IPS-20b (cell line): ENCODE measurements at regions not wholly inside any gene's neighbourhood (a gene's known extent, or its start where the extent isn't known, plus 50 kb on each side); places are given as distances from the start of the nearest gene placed in this dataset.

Source experiments
- H3K27ac ChIP-seq: one replicate; pipeline ENCODE4 v1.5.1; 2013; ENCODE audit warnings: low read length
- H3K27me3 ChIP-seq: 2 replicates; pipeline ENCODE4 v1.6.1; 2013; ENCODE audit warnings: mild to moderate bottlenecking, low read length, inconsistent platforms; ENCODE audit not compliant: insufficient read depth
- H3K36me3 ChIP-seq: 2 replicates; pipeline ENCODE4 v1.6.1; 2013; ENCODE audit warnings: low read depth, mild to moderate bottlenecking, inconsistent platforms, low read length, moderate library complexity; ENCODE audit not compliant: insufficient read depth
- H3K4me1 ChIP-seq: 2 replicates; pipeline ENCODE4 v1.6.1; 2013; ENCODE audit warnings: mild to moderate bottlenecking, control low read depth, inconsistent platforms, low read length, moderate library complexity; ENCODE audit not compliant: insufficient read depth
- H3K4me3 ChIP-seq: 2 replicates; pipeline ENCODE4 v1.5.1; 2013; ENCODE audit warnings: mild to moderate bottlenecking, low read length, inconsistent platforms
- H3K9ac ChIP-seq: 2 replicates; pipeline ENCODE4 v1.6.1; 2013; ENCODE audit warnings: low read depth, mild to moderate bottlenecking, inconsistent platforms, low read length, moderate library complexity
- H3K9me3 ChIP-seq: 2 replicates; pipeline ENCODE4 v1.6.1; 2013; ENCODE audit warnings: mild to moderate bottlenecking, low read depth, low read length, inconsistent platforms; ENCODE audit not compliant: insufficient read depth

DNA sequence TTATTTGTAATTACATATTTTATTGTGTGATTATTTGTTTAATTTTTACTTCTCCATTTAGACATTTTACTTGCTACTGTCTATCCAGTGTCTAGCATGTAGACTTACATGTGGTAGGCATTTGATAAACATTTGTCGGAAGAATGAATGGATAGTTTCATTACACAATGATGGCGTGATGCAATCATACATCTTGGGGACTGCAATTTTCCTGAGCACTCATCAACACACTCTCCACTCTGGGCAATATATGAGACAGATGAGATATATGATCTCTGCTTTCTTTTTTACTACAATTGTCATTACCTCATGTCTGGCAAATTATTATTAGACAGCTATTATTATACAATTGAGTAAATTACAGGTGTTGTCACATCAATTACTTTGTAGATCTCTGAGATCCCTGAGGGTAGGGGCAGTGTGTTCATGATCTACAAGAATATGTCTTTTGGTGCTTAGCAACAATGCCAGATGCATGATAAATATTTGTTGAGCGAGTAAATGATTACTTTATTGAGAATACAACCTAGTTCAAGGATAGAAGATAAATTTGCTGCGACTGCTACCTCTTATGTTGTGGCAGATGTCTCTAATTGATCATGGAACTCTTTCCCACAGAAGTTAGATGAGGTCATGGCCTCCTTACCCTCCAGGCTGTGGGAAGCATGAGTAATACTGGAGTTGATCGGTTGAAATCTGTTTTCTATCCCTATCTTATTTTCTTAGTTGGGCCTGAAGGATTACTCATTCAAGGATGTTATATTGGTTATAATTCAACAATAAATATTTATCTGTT is 416.0 kb downstream of the LRIG3 start:
- Histone ChIP-seq H3K36me3 (no peaks in the 10 kb centered on the region), H3K4me3 (no peak overlapping the region), H3K9me3 (no peaks in the 10 kb centered on the region), H3K9ac (no peak overlapping the region), H3K4me1 (no peaks in the 10 kb centered on the region), H3K27me3 (no peaks in the 10 kb centered on the region), H3K27ac (no peak overlapping the region)

DNA sequence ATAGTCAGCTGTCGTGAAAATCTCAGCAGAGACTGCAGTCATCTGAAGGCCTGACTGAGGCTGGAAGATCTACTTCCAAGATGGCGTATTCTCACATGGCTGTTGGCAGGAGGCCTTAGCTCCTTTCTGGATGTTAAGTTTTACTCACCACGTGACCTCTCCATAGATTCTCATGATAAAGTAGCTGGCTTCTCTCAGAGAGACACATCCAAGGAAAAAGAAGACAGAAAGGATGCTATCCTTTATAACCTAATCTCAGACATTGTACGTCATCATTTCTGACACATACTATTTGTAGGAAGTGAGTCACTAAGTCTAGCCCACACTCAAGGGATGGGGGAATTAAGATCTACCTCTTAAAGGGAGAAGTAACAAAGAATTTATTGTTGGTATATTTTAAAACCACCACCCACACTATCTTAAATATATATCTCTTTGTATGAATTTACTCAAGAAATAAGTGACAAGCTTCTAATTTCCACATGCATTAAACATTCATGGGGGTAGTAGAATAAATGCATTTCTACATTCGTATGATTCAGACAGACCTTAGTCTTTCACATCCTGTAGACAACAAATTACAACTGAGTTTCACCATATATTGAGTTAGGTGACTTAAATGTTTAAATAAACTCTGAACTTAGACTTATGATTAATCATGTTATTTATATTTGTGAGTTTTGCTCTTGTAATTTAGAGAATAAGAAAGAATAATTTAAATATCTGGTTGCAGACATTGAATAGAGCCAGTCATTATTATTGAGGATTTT is 411.0 kb downstream of the LRIG3 start:
- Histone ChIP-seq H3K27ac (no peak overlapping the region), H3K9ac (no peak overlapping the region), H3K4me3 (no peak overlapping the region), H3K9me3 (0 out of 2 replicates have a peak, but pooled peaks cover 10% of the 10 kb centered on the region), H3K4me1 (no peaks in the 10 kb centered on the region; the same call in 1 of the 2 replicates), H3K36me3 (no peaks in the 10 kb centered on the region), H3K27me3 (no peaks in the 10 kb centered on the region)

DNA sequence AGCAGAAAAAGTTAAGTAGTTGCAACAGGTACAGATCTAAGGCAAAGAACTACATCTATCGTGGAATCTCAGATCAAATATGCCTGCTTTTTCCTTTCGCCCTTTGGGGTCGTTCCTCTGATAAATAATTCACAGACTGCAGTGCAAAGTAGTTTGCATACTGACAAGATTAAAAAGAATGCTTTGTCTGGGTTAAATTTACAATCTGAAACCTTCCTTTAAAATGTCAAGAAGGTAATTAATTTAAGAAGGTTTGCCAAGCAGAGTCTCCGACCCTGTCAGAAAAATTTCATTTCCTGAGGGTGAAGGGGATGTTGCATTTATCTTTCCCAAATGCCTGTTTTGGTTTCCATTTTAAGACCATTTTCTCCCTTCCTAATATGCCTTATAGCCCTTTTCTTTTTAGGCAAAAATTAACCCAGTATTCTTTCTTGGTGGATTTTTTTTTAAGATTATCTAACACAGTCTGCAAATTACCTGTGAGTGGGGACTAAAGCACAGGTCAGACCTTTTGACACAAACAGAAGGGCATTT is 406.9 kb downstream of the LRIG3 start:
- Histone ChIP-seq H3K9me3 (peaks cover 23% of the 10 kb centered on the region; the same call in 1 of the 2 replicates), H3K27ac (no peak overlapping the region), H3K36me3 (no peaks in the 10 kb centered on the region), H3K9ac (no peak overlapping the region), H3K4me3 (no peak overlapping the region), H3K27me3 (no peaks in the 10 kb centered on the region), H3K4me1 (no peaks in the 10 kb centered on the region; the same call in 1 of the 2 replicates)

DNA sequence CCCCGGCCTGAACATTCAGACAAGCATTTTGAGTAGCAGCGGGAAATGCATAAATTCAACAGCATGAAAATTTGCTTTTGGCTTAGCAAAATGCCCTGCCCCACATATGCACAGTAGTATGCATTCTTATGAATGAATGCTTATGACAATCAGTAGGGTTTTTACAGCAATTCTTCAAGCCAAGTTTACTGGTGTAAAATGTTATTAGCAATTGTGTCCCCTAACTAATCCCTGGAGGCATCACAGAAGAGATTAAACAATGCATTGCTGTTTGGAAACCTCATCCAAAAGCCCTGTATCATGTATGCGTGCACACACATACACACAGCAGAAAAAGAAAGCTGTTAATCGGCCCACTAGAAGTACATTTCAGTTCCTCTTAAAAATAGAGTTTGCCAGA is 406.5 kb downstream of the LRIG3 start:
- H3K36me3 ChIP-seq: no peaks in the 10 kb centered on the region
- peaks cover 28% of the 10 kb centered on the region; the same call in 1 of the 2 replicates for H3K9me3 ChIP-seq
- no peak overlapping the region for H3K27ac ChIP-seq
- H3K4me1 ChIP-seq: no peaks in the 10 kb centered on the region; the same call in 1 of the 2 replicates
- H3K27me3 ChIP-seq: no peaks in the 10 kb centered on the region
- H3K9ac ChIP-seq: no peak overlapping the region
- H3K4me3 ChIP-seq: no peak overlapping the region

DNA sequence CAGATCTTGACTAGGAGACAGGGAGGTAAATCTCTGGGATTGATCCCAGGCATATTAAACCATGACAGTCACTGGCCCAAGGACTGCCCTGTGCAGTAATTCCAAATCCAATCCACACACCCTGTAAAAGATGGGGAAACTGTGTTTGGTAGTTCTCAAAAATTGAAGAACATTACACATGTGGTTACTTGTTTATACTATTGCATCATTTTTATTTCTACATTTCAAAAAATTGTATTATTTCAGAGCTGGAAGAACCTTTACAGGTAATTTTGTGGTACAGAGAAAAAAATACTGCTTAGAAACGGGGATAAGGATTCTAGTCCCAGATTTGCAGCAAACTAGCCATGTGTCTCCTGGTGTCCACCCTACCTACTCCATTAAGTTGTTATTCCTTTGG is 400.5 kb downstream of the LRIG3 start:
- no peaks in the 10 kb centered on the region for H3K27me3 ChIP-seq
- H3K4me3 ChIP-seq: no peak overlapping the region
- H3K4me1 ChIP-seq: no peaks in the 10 kb centered on the region
- H3K36me3 ChIP-seq: no peaks in the 10 kb centered on the region
- H3K27ac ChIP-seq: no peak overlapping the region
- H3K9ac ChIP-seq: no peak overlapping the region
- peaks cover 24% of the 10 kb centered on the region; the same call in 1 of the 2 replicates for H3K9me3 ChIP-seq

DNA sequence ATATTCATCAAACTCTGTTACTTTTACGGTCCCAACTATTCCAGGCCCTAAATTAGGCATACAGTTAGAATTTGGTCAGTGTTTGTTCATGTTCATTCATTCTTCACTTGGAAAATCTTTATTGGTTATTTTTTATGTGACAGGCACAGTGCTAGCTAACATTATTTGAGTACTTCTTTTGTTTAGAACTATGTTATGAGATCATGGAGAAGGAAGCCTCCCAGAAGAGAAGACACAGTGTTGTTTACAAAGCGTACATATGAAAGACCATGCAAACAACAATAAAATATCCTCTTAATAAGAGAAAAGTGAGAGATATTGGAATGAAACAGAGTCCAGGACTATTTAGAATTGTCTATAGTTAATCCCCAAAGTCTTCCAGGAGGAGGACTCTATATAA is 399.2 kb downstream of the LRIG3 start:
- Histone ChIP-seq H3K9ac (no peak overlapping the region), H3K36me3 (no peaks in the 10 kb centered on the region), H3K9me3 (peaks cover 24% of the 10 kb centered on the region; the same call in 1 of the 2 replicates), H3K4me3 (no peak overlapping the region), H3K27ac (no peak overlapping the region), H3K4me1 (no peaks in the 10 kb centered on the region), H3K27me3 (no peaks in the 10 kb centered on the region)

DNA sequence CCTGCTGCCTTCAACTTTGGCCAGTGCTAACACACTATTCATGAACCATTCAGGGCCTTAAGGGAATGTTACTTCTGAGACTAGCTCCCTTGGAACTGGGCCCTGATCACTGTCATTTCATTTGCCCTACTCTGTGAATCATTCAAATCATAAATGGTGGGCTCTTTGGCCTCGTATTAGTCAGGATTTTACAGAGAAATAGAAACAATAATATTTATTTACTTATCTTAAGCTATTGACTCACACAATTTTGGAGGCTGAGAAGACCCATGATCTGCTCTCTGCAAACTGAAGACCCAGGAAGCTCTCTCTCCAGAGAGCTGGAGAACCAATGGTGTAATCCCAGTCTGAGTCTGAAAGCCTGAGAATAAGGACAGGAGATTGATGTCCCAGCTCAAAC is 398.5 kb downstream of the LRIG3 start:
- Histone ChIP-seq H3K4me1 (no peaks in the 10 kb centered on the region), H3K4me3 (no peak overlapping the region), H3K9me3 (peaks cover 24% of the 10 kb centered on the region; the same call in 1 of the 2 replicates), H3K36me3 (no peaks in the 10 kb centered on the region), H3K9ac (no peak overlapping the region), H3K27ac (no peak overlapping the region), H3K27me3 (no peaks in the 10 kb centered on the region)

DNA sequence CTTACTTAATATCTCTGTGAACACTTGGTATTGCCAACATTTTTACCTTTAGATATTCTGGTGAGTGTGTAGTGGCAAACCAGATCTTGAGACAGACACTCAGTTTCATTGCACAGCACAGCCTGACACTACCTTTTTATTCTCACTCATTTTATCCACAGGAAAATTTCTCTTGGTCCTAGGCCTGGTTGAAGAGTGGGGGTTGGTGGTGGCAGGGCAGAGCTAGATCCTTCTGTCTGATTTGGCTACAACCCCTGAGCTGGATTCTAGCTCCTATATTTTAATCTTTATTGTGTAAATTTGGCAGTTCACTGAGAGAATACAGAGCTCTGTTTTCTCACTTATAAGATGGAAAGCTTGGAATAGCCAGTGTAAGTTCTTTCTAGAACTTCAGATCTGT is 396.9 kb downstream of the LRIG3 start:
- no peak overlapping the region for H3K9ac ChIP-seq
- no peaks in the 10 kb centered on the region for H3K27me3 ChIP-seq
- no peak overlapping the region for H3K4me3 ChIP-seq
- no peaks in the 10 kb centered on the region for H3K36me3 ChIP-seq
- H3K27ac ChIP-seq: no peak overlapping the region
- H3K4me1 ChIP-seq: no peaks in the 10 kb centered on the region
- H3K9me3 ChIP-seq: peaks cover 11% of the 10 kb centered on the region; the same call in 1 of the 2 replicates

DNA sequence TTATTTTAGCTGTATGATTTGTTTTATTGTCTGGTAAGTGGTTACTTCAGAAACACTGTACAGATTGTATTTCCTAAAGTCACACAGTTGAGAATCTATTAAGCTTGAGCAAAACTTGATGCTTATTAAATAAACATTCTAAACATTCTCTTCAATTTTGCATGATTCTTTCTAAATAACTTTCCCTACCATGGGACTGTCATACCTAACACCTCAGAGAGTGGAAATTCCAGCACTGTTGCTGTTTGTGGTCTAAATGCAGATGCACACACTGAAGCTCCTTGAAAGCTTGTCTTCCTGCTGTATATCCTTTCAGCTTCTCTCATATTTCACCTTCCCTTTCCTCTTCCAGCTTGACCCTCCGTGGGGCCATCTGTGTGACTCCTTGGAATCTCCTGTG is 392.0 kb downstream of the LRIG3 start:
- Histone ChIP-seq H3K27ac (no peak overlapping the region), H3K27me3 (no peaks in the 10 kb centered on the region), H3K4me3 (no peak overlapping the region), H3K36me3 (no peaks in the 10 kb centered on the region), H3K9ac (no peak overlapping the region), H3K9me3 (no peaks in the 10 kb centered on the region), H3K4me1 (no peaks in the 10 kb centered on the region)

DNA sequence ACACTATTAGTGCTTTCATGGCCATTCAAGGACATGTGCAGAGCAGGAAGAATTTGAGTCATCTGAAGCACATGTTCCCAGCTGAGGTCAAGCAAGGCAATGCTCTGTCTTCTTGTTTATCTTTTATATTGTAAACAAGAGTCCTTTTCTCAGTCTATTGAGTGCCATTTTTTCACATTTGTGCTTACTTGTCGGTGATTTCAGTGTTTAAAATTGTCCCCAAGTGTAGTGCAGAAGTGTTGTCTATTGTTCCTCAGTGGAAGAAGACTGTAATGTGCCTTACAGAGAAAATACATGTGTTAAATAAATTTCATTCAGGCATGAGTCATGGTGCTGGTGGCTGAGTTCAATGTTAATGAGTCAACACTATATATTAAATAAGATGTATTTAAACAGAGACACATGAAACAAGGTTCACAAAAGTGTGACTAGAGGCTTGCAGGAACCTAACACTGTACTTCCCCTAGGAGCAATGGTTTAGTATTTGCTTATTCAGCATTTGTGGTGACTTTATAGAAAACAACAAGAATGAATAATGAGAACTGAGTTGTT is 391.1 kb downstream of the LRIG3 start:
- H3K27me3 ChIP-seq: no peaks in the 10 kb centered on the region
- no peak overlapping the region for H3K9ac ChIP-seq
- no peak overlapping the region for H3K27ac ChIP-seq
- H3K4me1 ChIP-seq: no peaks in the 10 kb centered on the region
- H3K36me3 ChIP-seq: no peaks in the 10 kb centered on the region
- H3K4me3 ChIP-seq: no peak overlapping the region
- no peaks in the 10 kb centered on the region for H3K9me3 ChIP-seq

DNA sequence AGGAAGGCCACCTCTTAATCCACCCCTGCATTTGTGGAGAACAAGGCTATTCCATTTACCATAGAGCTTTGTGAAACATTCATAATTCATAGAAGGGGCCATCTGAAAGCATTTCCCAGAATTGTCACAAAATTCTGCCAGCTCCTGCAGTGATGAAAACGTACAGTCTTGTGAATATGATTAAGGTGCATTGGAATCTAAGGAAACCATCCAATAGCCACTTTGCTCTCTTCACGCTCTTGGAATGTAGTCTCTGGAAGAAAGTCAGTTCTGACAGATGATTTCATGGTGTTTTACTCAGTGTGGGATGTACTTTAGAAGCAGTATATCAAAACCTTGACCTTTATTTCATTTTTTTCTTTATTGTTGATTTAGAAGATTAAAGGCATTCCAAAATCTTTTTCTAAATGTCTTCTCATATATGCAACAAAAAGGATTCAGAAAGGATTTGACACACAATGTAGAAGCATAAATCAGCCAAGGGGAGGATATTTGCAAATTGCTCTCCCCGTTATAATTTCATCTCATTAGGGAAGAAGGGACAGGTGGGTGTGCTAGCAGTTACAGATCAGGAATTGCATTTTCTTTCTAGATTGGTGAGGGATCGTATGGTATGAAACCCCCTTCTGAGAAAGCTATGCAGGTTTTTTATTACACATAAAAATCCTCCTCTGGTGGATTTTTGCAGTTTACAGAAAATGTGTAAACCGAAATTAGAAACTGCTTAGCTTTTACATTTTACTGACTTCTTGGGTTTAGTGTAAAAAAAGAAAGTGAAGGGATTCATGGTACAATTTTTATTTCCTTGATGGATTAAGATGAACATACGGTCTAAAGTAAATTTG is 390.2 kb downstream of the LRIG3 start:
- H3K27me3 ChIP-seq: no peaks in the 10 kb centered on the region
- no peaks in the 10 kb centered on the region for H3K36me3 ChIP-seq
- no peak overlapping the region for H3K4me3 ChIP-seq
- H3K27ac ChIP-seq: no peak overlapping the region
- no peaks in the 10 kb centered on the region for H3K4me1 ChIP-seq
- no peaks in the 10 kb centered on the region for H3K9me3 ChIP-seq
- no peak overlapping the region for H3K9ac ChIP-seq
